ENCODE measurements at regions not wholly inside any gene's neighbourhood (a gene's known extent, or its start where the extent isn't known, plus 50 kb on each side); places are given as distances from the start of the nearest gene placed in this dataset.

GRCh38 chr12:83954956-83955601 lies 957.5 kb downstream of the SLC6A15 start:
- TF ChIP-seq, protein P1, sequence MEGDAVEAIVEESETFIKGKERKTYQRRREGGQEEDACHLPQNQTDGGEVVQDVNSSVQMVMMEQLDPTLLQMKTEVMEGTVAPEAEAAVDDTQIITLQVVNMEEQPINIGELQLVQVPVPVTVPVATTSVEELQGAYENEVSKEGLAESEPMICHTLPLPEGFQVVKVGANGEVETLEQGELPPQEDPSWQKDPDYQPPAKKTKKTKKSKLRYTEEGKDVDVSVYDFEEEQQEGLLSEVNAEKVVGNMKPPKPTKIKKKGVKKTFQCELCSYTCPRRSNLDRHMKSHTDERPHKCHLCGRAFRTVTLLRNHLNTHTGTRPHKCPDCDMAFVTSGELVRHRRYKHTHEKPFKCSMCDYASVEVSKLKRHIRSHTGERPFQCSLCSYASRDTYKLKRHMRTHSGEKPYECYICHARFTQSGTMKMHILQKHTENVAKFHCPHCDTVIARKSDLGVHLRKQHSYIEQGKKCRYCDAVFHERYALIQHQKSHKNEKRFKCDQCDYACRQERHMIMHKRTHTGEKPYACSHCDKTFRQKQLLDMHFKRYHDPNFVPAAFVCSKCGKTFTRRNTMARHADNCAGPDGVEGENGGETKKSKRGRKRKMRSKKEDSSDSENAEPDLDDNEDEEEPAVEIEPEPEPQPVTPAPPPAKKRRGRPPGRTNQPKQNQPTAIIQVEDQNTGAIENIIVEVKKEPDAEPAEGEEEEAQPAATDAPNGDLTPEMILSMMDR (IDR thresholded peaks at IDR 0.05 in 8 of 11, conservative IDR thresholded peaks at IDR 0.05 in 3 of 11): no peak
- no peak for TF ChIP-seq POLR2AphosphoS5 (IDR thresholded peaks at IDR 0.05)

All from spleen (tissue), 7 donors.